GM13977 (cell line): ENCODE measurements at regions not wholly inside any gene's neighbourhood (a gene's known extent, or its start where the extent isn't known, plus 50 kb on each side); places are given as distances from the start of the nearest gene placed in this dataset.

ENCODE experiments used
- DNase-seq: peaks from one replicate; pipeline ENCODE4 v3.0.0; 2012; ENCODE audit warnings: low spot score
- in situ Hi-C: fragments of 300-500 bp; cut with MboI; formaldehyde crosslinking; loops from one replicate; pipeline ENCODE4 v1.12.0; 2022; ENCODE audit warnings: low sequenced_read_pairs, low pct_unique_long_range_greater_than_20kb, mixed read lengths, inconsistent platforms; ENCODE audit not compliant: unreplicated experiment
- TF ChIP-seq, protein P1 (sequence below): IDR thresholded peaks from 2 replicates; pipeline ENCODE4 v1.5.1; 2012; ENCODE audit warnings: mild to moderate bottlenecking, control low read depth; ENCODE audit not compliant: insufficient read depth; ENCODE audit errors: extremely low read depth, missing control alignments

DNA sequence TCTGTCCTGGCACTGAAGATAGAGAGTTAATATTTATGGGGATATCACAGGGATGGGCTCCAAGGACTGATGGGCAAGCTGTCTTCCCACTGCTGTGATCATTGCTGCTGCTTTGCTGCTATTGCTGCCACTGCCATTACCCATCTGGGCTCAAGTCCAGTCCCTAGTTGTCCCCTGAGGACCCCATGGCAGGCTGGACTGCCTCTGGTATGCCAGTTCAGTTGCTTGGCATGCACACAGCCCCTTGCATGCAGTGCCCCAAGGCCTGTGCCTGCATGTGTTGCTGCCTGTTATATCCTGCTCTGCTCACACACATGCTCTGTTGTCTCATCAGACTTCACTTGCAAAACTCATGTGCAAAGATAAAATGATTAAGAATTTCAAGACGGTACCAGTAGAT lies 109.5 kb downstream of the ADRA2A start:
- in situ Hi-C loops: no loop called here
- DNase-seq: no peak
- TF ChIP-seq, protein P1, sequence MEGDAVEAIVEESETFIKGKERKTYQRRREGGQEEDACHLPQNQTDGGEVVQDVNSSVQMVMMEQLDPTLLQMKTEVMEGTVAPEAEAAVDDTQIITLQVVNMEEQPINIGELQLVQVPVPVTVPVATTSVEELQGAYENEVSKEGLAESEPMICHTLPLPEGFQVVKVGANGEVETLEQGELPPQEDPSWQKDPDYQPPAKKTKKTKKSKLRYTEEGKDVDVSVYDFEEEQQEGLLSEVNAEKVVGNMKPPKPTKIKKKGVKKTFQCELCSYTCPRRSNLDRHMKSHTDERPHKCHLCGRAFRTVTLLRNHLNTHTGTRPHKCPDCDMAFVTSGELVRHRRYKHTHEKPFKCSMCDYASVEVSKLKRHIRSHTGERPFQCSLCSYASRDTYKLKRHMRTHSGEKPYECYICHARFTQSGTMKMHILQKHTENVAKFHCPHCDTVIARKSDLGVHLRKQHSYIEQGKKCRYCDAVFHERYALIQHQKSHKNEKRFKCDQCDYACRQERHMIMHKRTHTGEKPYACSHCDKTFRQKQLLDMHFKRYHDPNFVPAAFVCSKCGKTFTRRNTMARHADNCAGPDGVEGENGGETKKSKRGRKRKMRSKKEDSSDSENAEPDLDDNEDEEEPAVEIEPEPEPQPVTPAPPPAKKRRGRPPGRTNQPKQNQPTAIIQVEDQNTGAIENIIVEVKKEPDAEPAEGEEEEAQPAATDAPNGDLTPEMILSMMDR: no peak

DNA sequence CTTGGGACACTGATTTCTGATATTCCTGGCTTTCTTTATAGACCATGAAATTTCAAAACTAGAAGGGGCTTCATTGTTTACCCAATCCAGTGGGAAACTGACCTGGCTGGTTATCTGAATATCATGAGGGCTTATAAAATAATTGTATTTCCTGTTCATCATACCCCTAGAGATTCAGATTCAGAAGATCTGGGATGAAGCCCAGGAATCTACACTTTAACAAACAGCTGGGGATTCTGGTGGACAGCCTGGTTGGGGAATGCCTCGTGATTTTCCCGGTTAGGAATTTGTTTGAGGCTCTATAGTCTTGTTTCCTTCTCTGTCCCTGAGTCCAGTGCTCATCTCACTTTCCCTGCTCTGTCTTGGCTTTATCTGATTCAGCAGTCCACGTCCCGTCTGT lies 110.3 kb downstream of the ADRA2A start:
- no peak for DNase-seq
- in situ Hi-C loops: no loop called here
- TF ChIP-seq, protein P1: no peak

DNA sequence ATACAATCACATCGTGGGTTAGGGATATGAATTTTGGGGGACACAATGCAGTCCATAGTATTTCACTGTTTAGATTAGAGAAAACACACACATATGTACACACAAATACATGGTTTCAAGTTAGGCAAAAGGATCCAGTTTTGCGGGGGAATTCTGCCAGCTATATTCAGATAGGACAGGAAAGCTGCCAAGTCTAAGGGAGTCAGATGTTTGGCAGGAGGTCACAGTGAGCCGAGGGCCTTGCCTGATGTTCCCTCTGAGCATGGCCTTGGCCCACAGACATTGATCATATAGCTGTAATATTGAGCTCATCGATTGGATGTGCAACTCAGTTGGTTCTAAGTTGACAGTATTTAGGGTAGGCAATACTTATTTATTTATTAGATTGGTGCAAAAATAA lies 122.8 kb downstream of the ADRA2A start:
- in situ Hi-C loops: no loop called here
- no peak for DNase-seq
- TF ChIP-seq, protein P1: no peak

DNA sequence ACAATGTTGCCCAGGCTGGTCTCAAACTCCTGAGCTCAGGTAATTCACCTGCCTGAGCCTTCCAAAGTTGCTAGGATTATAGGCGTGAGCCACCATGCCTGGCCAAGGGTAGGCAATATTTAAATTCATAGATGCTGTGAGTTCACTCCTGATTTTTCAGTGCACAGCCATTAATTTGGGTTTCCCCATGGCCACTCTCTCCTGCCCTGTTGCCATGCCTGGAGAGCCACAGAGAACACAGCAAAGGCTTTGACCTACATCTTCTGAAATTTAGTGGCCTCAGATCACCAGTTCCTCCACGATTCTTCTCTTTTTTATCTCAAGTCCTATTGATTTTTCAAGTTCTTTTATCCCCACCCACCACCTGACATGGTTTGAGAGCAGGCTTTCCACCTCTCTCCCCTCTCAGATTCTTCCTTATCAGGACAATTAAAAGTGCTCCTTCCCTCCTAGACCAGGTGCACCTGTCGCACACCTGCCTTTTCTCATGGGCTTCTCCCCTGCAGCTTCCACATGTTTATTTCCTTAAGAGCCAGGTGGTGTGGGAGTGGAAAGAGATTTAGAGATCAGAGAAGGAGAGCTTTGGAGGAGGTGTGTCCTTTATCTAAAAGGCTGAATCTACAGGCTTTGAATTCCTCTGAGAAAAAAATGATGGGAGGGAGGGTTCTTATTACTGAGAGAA lies 123.8 kb downstream of the ADRA2A start:
- TF ChIP-seq, protein P1: no peak
- in situ Hi-C loops: no loop called here
- DNase-seq: no peak

DNA sequence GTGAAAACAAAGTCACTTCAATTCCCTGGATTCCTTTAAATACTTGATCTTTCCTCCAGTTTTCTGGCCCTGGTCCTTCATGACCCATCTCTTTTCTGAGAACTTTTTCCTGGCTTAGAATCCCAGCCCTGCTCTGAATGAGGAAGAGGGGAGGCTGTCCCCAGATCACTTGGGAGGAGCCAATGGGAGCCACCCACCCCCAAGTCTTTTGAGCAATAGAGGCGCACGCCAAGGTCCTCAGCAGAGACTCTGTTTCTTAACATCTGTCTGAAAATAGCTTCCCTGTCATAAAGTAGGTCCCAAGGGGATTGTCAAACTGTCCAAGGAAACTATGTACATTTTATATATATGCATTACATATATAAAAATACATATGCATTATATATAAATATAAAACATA lies 126.8 kb downstream of the ADRA2A start:
- in situ Hi-C loops: no loop called here
- DNase-seq: no peak
- TF ChIP-seq, protein P1: no peak

DNA sequence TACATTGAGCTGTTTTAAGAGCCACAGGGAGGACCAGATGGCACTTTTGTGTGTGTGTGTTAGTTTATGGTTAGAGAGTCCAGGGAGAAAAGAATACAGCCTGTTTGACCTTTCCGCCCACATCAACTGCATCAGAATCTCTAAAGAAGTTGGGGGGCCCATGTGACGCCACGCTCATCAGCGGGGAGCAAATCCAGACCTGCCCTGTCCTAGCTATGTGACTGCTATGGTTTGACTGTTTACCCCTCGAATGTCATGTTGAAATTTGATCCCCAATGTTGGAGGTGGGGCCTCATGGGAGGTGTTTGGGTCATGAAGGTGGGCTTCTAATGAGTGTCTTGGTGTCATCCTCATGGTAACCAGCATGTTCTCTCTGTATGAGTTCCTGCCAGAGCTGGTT lies 128.0 kb downstream of the ADRA2A start:
- DNase-seq: no peak
- TF ChIP-seq, protein P1: no peak
- in situ Hi-C loops: no loop called here
